GM12878 (cell line): ENCODE measurements at regions not wholly inside any gene's neighbourhood (a gene's known extent, or its start where the extent isn't known, plus 50 kb on each side); places are given as distances from the start of the nearest gene placed in this dataset.

Source experiments
- ATAC-seq: fragments of 200-7000 bp; cut with Tn5 transposase; 3 replicates; pipeline ENCODE4 v1.9.1; 2020; ENCODE audit warnings: mild to moderate bottlenecking, moderate library complexity
- BruUV-seq: library from RNA; stranded (reverse); fragments of 400-500 nt; replicated peaks from 2 replicates; lab custom pipeline; 2021; lab: Mats Ljungman, UMichigan
- CTCF ChIA-PET: fragments of 300-600 bp; sonication (Branson Sonifier 250); formaldehyde crosslinking; extraction: SDS; loops from one replicate; lab custom pipeline; 2021; ENCODE audit warnings: inconsistent platforms; lab: Yijun Ruan, JAX
- POLR2A ChIA-PET: fragments of 350-600 bp; formaldehyde crosslinking; extraction: SDS; loops from one replicate; lab custom pipeline; 2021; ENCODE audit warnings: inconsistent platforms; lab: Charles Lee
- RAD21 ChIA-PET: fragments of 300-600 bp; sonication (Branson Sonifier 250); formaldehyde crosslinking; loops from one replicate; lab custom pipeline; 2023; ENCODE audit warnings: antibody characterized with exemption; ENCODE audit not compliant: unreplicated experiment; lab: Charles Lee
- SMC1A ChIA-PET: fragments of 300-600 bp; sonication (Branson Sonifier 250); formaldehyde crosslinking; loops from one replicate; lab custom pipeline; 2023; ENCODE audit not compliant: unreplicated experiment, uncharacterized antibody; lab: Charles Lee
- DNase-seq: peaks from one replicate; pipeline ENCODE4 v3.0.0-alpha.2; 2011; ENCODE audit warnings: low read depth, low spot score
- FAIRE-seq: peaks from 3 replicates; lab custom pipeline; 2011; peaks lifted over from hg19 to GRCh38; lab: Jason Lieb, UNC
- H2AFZ ChIP-seq: 2 replicates; pipeline ENCODE4 v1.6.0; 2011; ENCODE audit warnings: low read depth, low read length, control low read depth; ENCODE audit not compliant: control insufficient read depth
- H3K27ac ChIP-seq: 2 replicates; pipeline ENCODE4 v1.5.1; 2011; ENCODE audit warnings: control low read depth; ENCODE audit not compliant: control insufficient read depth, insufficient read depth
- H3K27me3 ChIP-seq, 2 experiments: replicated peaks in 1 of 2; 2 replicates each; pipeline versions ENCODE4 v1.6.0 to v1.6.1; 2011; ENCODE audit warnings: low read length in 1 of 2; ENCODE audit not compliant: control insufficient read depth in 2 of 2, insufficient read depth in 2 of 2
- H3K36me3 ChIP-seq, 2 experiments: 2 replicates each; pipeline ENCODE4 v1.5.1; 2011; ENCODE audit warnings: low read length in 1 of 2; ENCODE audit not compliant: control insufficient read depth in 2 of 2, insufficient read depth in 2 of 2
- H3K4me1 ChIP-seq: 2 replicates; pipeline ENCODE4 v1.6.1; 2011; ENCODE audit warnings: mild to moderate bottlenecking, low read length, moderate library complexity, mixed read lengths; ENCODE audit not compliant: control insufficient read depth, insufficient read depth
- H3K4me2 ChIP-seq: 2 replicates; pipeline ENCODE4 v1.6.0; 2011; ENCODE audit warnings: control low read depth; ENCODE audit not compliant: control insufficient read depth, insufficient read depth
- H3K4me3 ChIP-seq: fragments of 200-600 bp; sonication (generic); 2 replicates; pipeline ENCODE4 v1.5.1; 2016
- H3K79me2 ChIP-seq: 2 replicates; pipeline ENCODE4 v1.6.0; 2011; ENCODE audit warnings: low read length; ENCODE audit not compliant: control insufficient read depth, insufficient read depth
- H3K9ac ChIP-seq: 2 replicates; pipeline ENCODE4 v1.8.0; 2011; ENCODE audit warnings: low read length, control low read depth, mixed read lengths; ENCODE audit not compliant: control insufficient read depth, insufficient read depth
- H3K9me3 ChIP-seq: replicated peaks from 3 replicates; pipeline ENCODE4 v1.5.1; 2011; ENCODE audit warnings: mild to moderate bottlenecking, low read length; ENCODE audit not compliant: control insufficient read depth, insufficient read depth
- H4K20me1 ChIP-seq: 2 replicates; pipeline ENCODE4 v1.6.0; 2011; ENCODE audit not compliant: control insufficient read depth, insufficient read depth
- CEBPB ChIP-seq, 2 experiments: fragments of 150-350 bp in 1 of 2; IDR thresholded peaks; 2 replicates each; pipeline ENCODE4 v1.6.1; 2012 to 2014; ENCODE audit warnings: low read depth in 2 of 2, low read length in 2 of 2, borderline replicate concordance in 1 of 2, inconsistent platforms in 1 of 2
- FOS ChIP-seq: IDR thresholded peaks from 3 replicates; pipeline ENCODE4 v1.6.1; 2011; ENCODE audit warnings: borderline replicate concordance; ENCODE audit not compliant: insufficient read length; ENCODE audit errors: extremely low read depth
- GATAD2B ChIP-seq: fragments of 450-650 bp; conservative IDR thresholded peaks from 2 replicates; pipeline ENCODE4 v1.6.1; 2017; ENCODE audit warnings: low read depth, mild to moderate bottlenecking, moderate library complexity
- HDAC6 ChIP-seq: fragments of 200-600 bp; sonication (generic); IDR thresholded peaks from one replicate; pipeline ENCODE4 v1.8.0; 2017; ENCODE audit warnings: antibody characterized with exemption; ENCODE audit not compliant: unreplicated experiment
- IKZF2 ChIP-seq, 2 experiments: fragments of 450-650 bp; IDR thresholded peaks; 2 replicates each; pipeline ENCODE4 v1.6.1; 2017; ENCODE audit warnings: mild to moderate bottlenecking in 2 of 2, moderate library complexity in 2 of 2
- KAT2A ChIP-seq: conservative IDR thresholded peaks from 2 replicates; pipeline ENCODE4 v1.6.1; 2011; ENCODE audit warnings: low read depth, low read length; ENCODE audit not compliant: control insufficient read depth
- LARP7 ChIP-seq: fragments of 450-650 bp; IDR thresholded peaks from 2 replicates; pipeline ENCODE4 v1.6.1; 2017; ENCODE audit warnings: mild to moderate bottlenecking
- NRF1 ChIP-seq: conservative IDR thresholded peaks from 2 replicates; pipeline ENCODE4 v1.6.1; 2011; ENCODE audit warnings: mild to moderate bottlenecking, low read depth, low read length, improper control_type of control experiment
- WRNIP1 ChIP-seq: IDR thresholded peaks from 2 replicates; pipeline ENCODE4 v1.6.1; 2011; ENCODE audit warnings: low read depth, low read length, improper control_type of control experiment, borderline replicate concordance
- ZZZ3 ChIP-seq: IDR thresholded peaks from 2 replicates; pipeline ENCODE4 v1.6.1; 2011; ENCODE audit warnings: low read depth; ENCODE audit not compliant: control insufficient read depth, insufficient read length
- WGBS: methylation state at CpG from one replicate; pipeline ENCODE4 v1.1.6; 2016; ENCODE audit warnings: low lambda C conversion rate; ENCODE audit not compliant: insufficient replicate concordance, insufficient coverage; ENCODE audit errors: missing lambda C conversion rate; 5-methylcytosine and 5-hydroxymethylcytosine counted together
- in situ Hi-C: fragments of 300-500 bp; cut with MboI; formaldehyde crosslinking; loops from 9 replicates; pipeline ENCODE4 v1.14.3; 2018; ENCODE audit warnings: mixed read lengths
- intact Hi-C: fragments of 100-400 bp; cut with micrococcal nuclease; formaldehyde crosslinking; loops from one replicate; pipeline ENCODE4 v1.14.2; 2022; ENCODE audit not compliant: unreplicated experiment
- TF ChIP-seq, protein P1 (sequence below): fragments of 450-650 bp; IDR thresholded peaks from 2 replicates; pipeline ENCODE4 v1.6.1; 2018; ENCODE audit warnings: borderline replicate concordance, mild to moderate bottlenecking; ENCODE audit not compliant: partially characterized antibody
- TF ChIP-seq, protein P2 (sequence below): IDR thresholded peaks from 2 replicates; pipeline ENCODE4 v1.6.1; 2012; ENCODE audit warnings: mild to moderate bottlenecking, low read depth, low read length
- TF ChIP-seq, protein P3 (sequence below): IDR thresholded peaks from 2 replicates; pipeline ENCODE4 v1.6.1; 2012; ENCODE audit warnings: low read depth, low read length, improper control_type of control experiment
- TF ChIP-seq, protein P4 (sequence below): IDR thresholded peaks from 2 replicates; pipeline ENCODE4 v1.6.1; 2012; ENCODE audit warnings: low read length, inconsistent platforms

DNA sequence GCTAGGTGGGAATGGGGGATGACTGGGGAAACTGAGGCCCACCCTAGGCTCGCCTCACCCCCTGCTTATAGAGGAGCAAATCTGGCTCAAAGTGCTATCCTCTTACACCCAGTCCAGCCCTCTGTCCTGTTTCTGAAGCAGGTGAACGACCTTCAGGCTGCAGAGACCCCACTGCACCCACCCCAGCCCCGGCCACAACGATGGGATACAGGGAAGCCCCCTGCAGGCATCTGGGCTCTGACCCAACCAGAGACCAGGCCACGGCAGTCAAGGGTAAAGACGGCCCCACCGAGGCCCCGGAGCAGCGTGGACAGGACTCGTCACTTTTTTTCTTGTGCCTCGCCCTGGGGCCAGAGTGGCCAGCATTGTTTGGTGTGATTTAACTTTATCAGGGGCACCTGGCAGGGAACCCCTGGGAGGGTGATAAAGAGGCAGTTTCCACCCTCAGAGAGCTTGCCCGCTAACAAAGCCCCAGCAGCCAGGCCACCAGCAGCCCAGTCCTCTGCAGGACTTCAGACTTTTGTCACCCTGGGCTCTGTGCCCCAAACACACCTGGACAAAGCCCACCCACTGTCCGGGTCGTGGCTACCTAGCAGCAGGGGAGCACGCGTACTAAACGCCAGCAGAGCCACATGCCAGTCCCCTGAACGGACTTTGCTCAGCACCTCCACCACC lies 612.6 kb downstream of the TBC1D22A start (continued):
- TF ChIP-seq, protein P1, sequence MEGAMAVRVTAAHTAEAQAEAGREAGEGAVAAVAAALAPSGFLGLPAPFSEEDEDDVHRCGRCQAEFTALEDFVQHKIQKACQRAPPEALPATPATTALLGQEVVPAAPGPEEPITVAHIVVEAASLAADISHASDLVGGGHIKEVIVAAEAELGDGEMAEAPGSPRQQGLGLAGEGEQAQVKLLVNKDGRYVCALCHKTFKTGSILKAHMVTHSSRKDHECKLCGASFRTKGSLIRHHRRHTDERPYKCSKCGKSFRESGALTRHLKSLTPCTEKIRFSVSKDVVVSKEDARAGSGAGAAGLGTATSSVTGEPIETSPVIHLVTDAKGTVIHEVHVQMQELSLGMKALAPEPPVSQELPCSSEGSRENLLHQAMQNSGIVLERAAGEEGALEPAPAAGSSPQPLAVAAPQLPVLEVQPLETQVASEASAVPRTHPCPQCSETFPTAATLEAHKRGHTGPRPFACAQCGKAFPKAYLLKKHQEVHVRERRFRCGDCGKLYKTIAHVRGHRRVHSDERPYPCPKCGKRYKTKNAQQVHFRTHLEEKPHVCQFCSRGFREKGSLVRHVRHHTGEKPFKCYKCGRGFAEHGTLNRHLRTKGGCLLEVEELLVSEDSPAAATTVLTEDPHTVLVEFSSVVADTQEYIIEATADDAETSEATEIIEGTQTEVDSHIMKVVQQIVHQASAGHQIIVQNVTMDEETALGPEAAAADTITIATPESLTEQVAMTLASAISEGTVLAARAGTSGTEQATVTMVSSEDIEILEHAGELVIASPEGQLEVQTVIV: no peak

DNA sequence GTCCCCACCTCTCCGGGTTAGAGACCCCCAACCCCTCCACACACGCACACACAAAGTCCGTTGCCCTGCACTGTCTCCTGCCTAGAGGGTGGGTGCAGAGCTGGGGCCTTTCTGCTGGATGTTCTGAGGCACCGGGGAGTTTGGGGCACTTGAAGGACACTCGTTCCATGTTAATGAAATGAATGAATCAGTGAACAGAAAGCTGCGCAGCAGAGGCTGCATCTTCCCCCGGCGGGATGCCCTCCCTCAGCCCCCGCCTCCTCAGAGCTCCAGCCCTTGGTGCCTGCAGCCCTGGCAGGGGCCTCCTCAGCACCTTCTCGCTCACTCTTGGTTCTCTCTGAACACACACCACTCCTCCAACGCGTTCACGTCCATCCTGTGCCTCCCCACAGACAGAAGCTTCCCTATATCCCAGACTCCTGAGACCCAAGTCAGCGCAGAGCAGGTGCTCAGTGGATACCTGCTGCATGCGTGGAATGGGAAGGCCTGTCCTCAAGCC lies 611.9 kb downstream of the TBC1D22A start:
- DNase-seq: no peak
- Histone ChIP-seq H2AFZ (no peak overlapping the region), H3K9ac (no peak overlapping the region), H4K20me1 (no peaks in the 10 kb centered on the region), H3K4me1 (no peaks in the 10 kb centered on the region), H3K36me3 (no peaks in the 10 kb centered on the region), H3K9me3 (no peaks in the 10 kb centered on the region; the same call in 2 of the 3 replicates), H3K27me3 (no peaks in the 10 kb centered on the region), H3K4me3 (no peak overlapping the region), H3K79me2 (no peaks in the 10 kb centered on the region), H3K27ac (no peak overlapping the region), H3K4me2 (no peak overlapping the region)
- ChIA-PET POLR2A (no interaction called here), CTCF (no interaction called here), RAD21 (no interaction called here), SMC1A (no interaction called here)
- ATAC-seq: no peak
- intact Hi-C loops: no loop called here
- no peak for FAIRE-seq
- no TSS peak for BruUV-seq
- in situ Hi-C loops: no loop called here
- 19% methylated on average over 15 of the region's 15 CpGs for WGBS
- TF ChIP-seq WRNIP1 (no peak), NRF1 (no peak), FOS (no peak), ZZZ3 (no peak), CEBPB (IDR thresholded peaks at IDR 0.05; ENCODE audit: borderline replicate concordance in 1 of 2, low read depth in 2 of 2, low read length in 2 of 2) (no peak), GATAD2B (no peak), HDAC6 (no peak), IKZF2 (IDR thresholded peaks at IDR 0.05) (no peak), LARP7 (no peak), KAT2A (no peak)
- TF ChIP-seq, protein P2, sequence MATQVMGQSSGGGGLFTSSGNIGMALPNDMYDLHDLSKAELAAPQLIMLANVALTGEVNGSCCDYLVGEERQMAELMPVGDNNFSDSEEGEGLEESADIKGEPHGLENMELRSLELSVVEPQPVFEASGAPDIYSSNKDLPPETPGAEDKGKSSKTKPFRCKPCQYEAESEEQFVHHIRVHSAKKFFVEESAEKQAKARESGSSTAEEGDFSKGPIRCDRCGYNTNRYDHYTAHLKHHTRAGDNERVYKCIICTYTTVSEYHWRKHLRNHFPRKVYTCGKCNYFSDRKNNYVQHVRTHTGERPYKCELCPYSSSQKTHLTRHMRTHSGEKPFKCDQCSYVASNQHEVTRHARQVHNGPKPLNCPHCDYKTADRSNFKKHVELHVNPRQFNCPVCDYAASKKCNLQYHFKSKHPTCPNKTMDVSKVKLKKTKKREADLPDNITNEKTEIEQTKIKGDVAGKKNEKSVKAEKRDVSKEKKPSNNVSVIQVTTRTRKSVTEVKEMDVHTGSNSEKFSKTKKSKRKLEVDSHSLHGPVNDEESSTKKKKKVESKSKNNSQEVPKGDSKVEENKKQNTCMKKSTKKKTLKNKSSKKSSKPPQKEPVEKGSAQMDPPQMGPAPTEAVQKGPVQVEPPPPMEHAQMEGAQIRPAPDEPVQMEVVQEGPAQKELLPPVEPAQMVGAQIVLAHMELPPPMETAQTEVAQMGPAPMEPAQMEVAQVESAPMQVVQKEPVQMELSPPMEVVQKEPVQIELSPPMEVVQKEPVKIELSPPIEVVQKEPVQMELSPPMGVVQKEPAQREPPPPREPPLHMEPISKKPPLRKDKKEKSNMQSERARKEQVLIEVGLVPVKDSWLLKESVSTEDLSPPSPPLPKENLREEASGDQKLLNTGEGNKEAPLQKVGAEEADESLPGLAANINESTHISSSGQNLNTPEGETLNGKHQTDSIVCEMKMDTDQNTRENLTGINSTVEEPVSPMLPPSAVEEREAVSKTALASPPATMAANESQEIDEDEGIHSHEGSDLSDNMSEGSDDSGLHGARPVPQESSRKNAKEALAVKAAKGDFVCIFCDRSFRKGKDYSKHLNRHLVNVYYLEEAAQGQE: no peak
- TF ChIP-seq, protein P3, sequence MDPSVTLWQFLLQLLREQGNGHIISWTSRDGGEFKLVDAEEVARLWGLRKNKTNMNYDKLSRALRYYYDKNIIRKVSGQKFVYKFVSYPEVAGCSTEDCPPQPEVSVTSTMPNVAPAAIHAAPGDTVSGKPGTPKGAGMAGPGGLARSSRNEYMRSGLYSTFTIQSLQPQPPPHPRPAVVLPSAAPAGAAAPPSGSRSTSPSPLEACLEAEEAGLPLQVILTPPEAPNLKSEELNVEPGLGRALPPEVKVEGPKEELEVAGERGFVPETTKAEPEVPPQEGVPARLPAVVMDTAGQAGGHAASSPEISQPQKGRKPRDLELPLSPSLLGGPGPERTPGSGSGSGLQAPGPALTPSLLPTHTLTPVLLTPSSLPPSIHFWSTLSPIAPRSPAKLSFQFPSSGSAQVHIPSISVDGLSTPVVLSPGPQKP: no peak
- TF ChIP-seq, protein P4, sequence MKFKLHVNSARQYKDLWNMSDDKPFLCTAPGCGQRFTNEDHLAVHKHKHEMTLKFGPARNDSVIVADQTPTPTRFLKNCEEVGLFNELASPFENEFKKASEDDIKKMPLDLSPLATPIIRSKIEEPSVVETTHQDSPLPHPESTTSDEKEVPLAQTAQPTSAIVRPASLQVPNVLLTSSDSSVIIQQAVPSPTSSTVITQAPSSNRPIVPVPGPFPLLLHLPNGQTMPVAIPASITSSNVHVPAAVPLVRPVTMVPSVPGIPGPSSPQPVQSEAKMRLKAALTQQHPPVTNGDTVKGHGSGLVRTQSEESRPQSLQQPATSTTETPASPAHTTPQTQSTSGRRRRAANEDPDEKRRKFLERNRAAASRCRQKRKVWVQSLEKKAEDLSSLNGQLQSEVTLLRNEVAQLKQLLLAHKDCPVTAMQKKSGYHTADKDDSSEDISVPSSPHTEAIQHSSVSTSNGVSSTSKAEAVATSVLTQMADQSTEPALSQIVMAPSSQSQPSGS: no peak
